ENCODE measurements at regions not wholly inside any gene's neighbourhood (a gene's known extent, or its start where the extent isn't known, plus 50 kb on each side); places are given as distances from the start of the nearest gene placed in this dataset.

GRCh38 chr20:8079976-8080375, 52.1 kb upstream of the PLCB1 start:
- CTCF ChIA-PET (ENCODE audit: unreplicated experiment): no interaction called here

DNA sequence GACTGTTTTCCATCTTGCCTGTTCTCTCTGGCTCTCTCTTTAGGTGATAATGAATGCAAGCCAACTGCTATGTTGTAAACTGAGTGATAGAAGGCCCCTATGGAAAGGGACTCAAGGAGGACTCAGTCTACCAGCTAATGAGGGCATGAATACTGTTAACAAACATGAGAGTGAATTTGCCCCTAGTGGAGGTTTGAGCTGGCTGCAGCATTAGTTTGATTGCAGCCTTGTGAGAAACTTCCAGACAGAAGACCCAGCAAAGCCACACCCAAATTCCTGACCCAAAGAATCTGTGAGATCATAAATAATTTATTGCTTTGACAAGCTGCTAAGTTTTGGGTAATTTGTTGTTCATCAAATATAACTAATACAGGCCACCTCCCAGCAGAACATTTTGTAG, 50.0 kb upstream of the PLCB1 start:
- no peak for TF ChIP-seq EZH2phosphoT487 (IDR thresholded peaks at IDR 0.05; ENCODE audit: borderline replicate concordance, low read depth, low read length)
- TF ChIP-seq CTCF (conservative IDR thresholded peaks at IDR 0.05; ENCODE audit: low read length): peak; percentile 68
- no peak overlapping the region for H3K4me2 ChIP-seq (ENCODE audit: low read length)
- H3K4me1 ChIP-seq (ENCODE audit: insufficient read depth, low read length, poor library complexity, severe bottlenecking): no peaks in the 10 kb centered on the region
- H3K9me3 ChIP-seq (ENCODE audit: low read length): no peaks in the 10 kb centered on the region
- no peaks in the 10 kb centered on the region for H3K9me2 ChIP-seq (ENCODE audit: insufficient read depth, low read length)
- no peaks in the 10 kb centered on the region for H4K20me1 ChIP-seq (ENCODE audit: insufficient read depth, low read length)
- no peak overlapping the region for H2AFZ ChIP-seq (ENCODE audit: low read length)
- no peak overlapping the region for H3K27ac ChIP-seq (ENCODE audit: low read depth, low read length, poor library complexity, severe bottlenecking)
- no peaks in the 10 kb centered on the region for H3K79me2 ChIP-seq (ENCODE audit: insufficient read depth, low read depth, low read length)
- ChIA-PET POLR2A (no interaction called here), CTCF (ENCODE audit: unreplicated experiment) (no interaction called here)
- H3K36me3 ChIP-seq (ENCODE audit: insufficient read depth, low read length): no peaks in the 10 kb centered on the region
- H3K4me3 ChIP-seq (ENCODE audit: low read depth, low read length, poor library complexity, severe bottlenecking): no peak overlapping the region
- peak; percentile 11 for DNase-seq (ENCODE audit: low spot score)
- intact Hi-C loops (cut with micrococcal nuclease; ENCODE audit: unreplicated experiment): no loop called here
- BruUV-seq (replicated peaks): no TSS peak

More at GRCh38 chr20:8079976-8080375, 52.1 kb upstream of the PLCB1 start:
- H3K9me2 ChIP-seq (ENCODE audit: insufficient read depth, low read length): no peaks in the 10 kb centered on the region
- H3K79me2 ChIP-seq (ENCODE audit: insufficient read depth, low read depth, low read length): no peaks in the 10 kb centered on the region
- no peak overlapping the region for H3K4me2 ChIP-seq (ENCODE audit: low read length)
- no peak overlapping the region for H2AFZ ChIP-seq (ENCODE audit: low read length)
- H3K36me3 ChIP-seq (ENCODE audit: insufficient read depth, low read length): no peaks in the 10 kb centered on the region
- H3K27ac ChIP-seq (ENCODE audit: low read depth, low read length, poor library complexity, severe bottlenecking): no peak overlapping the region
- no peaks in the 10 kb centered on the region for H3K4me1 ChIP-seq (ENCODE audit: insufficient read depth, low read length, poor library complexity, severe bottlenecking)
- BruUV-seq (replicated peaks): no TSS peak
- no peaks in the 10 kb centered on the region for H3K9me3 ChIP-seq (ENCODE audit: low read length)
- no peak for TF ChIP-seq EZH2phosphoT487 (IDR thresholded peaks at IDR 0.05; ENCODE audit: borderline replicate concordance, low read depth, low read length)
- TF ChIP-seq CTCF (conservative IDR thresholded peaks at IDR 0.05; ENCODE audit: low read length): no peak
- POLR2A ChIA-PET: no interaction called here
- H4K20me1 ChIP-seq (ENCODE audit: insufficient read depth, low read length): no peaks in the 10 kb centered on the region
- intact Hi-C loops (cut with micrococcal nuclease; ENCODE audit: unreplicated experiment): no loop called here
- H3K4me3 ChIP-seq (ENCODE audit: low read depth, low read length, poor library complexity, severe bottlenecking): no peak overlapping the region
- DNase-seq (ENCODE audit: low spot score): no peak

All from OCI-LY7 (cell line).